ENCODE measurements at regions not wholly inside any gene's neighbourhood (a gene's known extent, or its start where the extent isn't known, plus 50 kb on each side); places are given as distances from the start of the nearest gene placed in this dataset.

DNA sequence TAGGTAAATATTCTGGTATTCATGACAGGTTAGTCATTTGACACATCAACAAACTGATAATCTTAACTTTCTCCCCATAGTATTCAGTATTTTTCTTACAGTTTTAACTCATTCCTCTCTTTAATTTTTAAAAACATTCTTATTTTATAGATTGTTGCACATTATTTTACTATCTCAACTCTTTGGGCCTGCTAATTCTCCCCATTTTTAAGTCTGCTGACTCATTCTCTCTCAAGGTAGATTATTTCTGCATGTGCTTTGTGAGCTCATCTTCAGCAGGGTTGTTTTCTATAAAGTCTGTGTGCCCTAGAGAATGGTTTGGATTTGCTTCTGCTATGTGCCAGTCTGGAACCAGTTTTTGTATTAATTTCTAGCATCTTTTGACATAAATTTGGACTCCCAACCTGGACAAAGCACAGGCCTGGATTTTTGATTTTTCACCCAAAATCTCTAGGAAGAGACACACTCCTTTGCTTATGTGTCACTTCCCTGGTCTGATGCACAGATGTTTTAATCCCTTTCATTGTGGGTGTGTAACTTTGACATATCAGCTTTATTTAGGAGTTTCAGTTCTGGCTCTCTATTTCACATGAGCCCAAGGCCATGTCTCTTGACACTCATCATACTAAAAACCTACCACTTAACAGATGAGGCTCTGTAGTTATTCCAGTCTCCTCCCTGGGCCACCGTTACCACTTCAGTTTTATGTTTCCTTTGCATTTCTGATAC lies 194.3 kb upstream of the PGRMC2 start:
- no peak for DNase-seq

DNA sequence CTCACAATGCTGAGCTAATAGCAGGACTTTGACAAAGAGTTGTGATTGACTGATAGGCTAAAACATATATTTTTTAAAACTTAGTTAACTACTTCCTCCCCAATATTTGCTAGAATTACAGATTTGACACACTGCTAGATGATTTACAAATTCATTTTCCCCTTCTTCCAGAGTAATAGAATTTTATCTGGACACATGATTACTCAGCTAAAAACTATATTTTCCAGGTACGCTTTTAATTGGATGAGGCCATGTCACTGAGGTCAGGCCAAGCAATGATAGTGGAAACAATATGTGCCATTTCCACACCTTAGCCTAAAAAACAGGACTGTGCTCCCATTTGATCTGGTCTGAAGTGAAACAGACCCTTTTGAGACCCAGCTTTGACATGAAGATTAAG lies 193.3 kb upstream of the PGRMC2 start:
- no peak for DNase-seq

DNA sequence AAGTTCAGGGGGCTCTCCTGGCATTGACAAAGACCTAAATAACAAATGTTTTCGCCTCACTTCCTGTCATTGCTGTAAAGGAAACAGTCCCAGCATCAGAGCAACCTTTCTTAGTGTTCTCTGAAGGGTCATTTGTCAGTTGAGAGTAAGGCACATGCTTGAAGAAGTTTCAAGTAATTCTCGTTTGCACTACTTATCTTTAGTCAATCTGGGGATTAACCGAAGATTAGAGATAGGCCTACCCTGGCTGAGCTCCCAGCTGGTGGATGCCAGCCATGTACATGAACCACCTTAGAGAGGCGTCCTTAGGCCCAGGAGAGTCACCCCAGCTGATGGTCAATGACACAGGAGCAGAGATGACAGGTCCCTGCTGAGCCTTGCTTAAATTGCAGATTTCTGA lies 189.9 kb upstream of the PGRMC2 start:
- peak in 1 of 5 experiments; percentile 6 for DNase-seq

DNA sequence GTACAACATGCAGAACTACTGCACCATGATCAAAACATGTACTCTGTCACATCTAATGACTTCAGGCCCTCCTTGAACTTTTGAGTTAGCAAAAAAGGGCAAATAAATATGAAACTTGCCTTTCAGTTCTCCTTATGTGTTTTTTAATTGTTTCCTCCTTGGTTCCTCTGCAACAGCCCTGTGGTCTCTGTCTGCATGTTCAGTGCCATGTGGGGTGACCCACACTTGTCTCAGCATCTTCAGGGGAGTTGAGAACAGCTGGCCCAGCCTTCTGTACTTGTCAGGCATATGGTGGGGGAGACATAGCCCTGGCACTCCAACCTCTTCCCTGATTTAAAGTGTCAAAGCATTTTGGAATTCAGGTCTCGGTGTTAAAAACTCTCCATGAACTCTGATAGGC lies 188.0 kb upstream of the PGRMC2 start:
- DNase-seq = no peak

DNA sequence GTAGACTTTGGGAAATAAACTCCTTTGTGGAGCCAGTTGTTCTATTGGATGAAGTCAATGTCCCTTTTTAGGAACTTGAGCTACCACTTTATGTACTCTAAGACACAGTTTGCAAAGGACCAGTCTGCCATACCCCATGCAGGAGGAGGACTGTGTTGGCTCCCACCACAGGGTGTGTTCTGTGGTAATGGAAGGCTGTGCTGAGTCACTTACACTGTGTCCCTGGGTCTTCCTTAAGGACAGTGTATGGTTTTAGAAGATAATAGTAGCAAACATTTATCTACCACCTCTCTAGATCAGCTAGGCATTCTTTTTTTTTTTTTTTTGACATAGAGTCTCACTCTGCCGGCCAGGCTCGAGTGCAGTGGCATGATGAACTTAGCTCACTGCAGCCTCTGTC lies 184.0 kb upstream of the PGRMC2 start:
- no peak for DNase-seq

DNA sequence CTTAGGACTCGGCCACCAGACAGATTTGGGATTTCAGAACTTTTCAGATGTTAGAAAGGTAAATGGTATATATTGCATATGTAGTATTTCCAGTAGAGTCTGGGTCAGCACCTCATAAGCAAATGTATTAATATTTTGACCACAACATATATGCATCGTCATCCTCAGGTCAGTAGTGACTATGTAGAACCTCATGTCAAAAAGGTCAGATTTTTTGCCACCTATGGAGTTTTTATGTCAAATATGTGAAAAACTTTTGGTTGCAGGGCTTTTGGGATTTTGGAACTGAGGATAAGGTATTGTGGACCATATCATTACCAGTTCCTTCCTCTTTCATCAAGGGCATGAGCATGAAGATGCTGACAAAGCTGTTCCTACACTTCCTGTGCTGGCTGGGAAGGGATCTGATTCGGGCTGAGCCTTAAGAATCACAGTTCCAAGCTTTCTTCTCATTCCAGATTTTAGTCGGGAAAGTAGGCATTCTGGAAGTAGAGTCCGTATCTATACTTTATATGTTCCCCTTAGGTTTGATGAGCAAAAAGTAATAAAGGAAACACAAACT lies 183.0 kb upstream of the PGRMC2 start:
- DNase-seq = no peak

DNA sequence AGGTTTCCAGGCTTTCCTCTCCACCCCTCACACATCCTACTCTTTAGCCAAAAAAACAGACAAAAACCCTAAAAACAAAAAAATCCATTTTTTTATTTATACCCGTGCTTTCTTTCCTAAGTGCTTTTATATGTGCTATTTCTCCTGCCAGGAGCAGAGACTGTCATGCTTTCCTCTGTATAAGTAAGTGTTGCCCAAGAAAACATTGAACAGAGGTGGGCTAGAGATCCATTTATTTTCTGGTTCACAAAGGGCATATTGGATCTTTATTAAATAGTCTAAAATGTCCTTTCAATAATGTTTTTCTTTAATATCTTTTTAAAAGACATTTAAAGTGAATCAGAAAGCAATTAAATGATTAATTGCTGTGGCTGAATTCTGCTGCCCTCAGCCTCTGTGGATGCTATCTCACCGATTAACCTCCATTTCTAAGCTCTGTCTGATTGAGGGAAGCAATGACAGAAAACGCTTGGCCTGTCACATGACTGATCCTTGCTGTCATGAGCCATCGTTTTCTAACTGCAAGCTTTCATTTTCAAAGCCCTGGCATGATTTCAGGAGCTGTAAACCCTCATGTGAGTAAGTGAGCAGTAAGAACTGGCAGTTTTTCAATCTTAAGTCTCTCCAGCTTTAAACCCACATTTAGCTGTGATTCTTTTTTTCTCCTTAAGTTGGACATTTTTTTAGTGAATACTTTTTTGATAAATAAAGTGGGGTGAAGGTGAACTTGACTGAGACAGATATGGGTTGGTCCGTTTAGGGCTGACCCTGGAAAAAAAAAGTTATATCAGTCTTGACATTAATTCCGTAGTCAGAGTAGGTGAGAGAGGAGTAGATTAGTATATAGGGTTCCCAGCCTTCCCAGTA lies 180.7 kb upstream of the PGRMC2 start:
- no peak for DNase-seq

DNA sequence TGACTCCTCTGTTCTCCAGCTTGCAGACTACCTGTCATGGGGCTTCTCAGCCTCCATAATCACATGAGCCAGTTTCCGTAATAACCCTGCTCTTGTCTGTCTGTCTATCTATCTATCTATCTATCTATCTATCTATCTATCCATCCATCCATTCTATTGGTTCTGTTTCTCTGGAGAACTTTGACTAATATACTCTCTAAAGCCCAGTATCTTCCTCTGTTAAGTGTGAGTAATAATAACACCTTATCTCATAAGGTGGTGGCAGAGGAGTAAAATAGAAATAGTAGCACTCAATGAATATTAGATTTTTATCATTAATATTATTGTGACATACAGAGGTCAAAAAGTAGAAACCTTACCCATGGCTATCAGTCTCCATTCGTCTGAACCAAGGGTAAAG lies 177.9 kb upstream of the PGRMC2 start:
- DNase-seq = no peak

DNA sequence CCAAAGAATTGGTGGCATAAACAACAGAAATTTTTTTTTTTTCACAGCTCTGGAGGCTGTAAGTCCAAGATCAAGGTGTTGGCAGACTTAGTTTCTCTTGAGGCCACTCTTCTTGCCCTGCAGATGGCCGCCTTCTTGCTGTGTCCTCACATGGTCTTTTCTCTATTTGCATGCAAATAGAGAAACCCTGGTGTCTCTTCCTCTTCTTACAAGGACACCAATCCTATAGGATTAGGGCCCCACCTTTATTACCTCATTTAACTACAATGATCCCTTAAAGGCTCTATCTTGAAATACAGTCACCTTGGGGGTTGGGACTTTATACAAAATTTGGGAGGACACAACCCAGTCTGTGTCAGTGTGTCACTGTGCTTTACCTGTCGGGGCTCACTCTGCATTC lies 175.4 kb upstream of the PGRMC2 start:
- DNase-seq = no peak

DNA sequence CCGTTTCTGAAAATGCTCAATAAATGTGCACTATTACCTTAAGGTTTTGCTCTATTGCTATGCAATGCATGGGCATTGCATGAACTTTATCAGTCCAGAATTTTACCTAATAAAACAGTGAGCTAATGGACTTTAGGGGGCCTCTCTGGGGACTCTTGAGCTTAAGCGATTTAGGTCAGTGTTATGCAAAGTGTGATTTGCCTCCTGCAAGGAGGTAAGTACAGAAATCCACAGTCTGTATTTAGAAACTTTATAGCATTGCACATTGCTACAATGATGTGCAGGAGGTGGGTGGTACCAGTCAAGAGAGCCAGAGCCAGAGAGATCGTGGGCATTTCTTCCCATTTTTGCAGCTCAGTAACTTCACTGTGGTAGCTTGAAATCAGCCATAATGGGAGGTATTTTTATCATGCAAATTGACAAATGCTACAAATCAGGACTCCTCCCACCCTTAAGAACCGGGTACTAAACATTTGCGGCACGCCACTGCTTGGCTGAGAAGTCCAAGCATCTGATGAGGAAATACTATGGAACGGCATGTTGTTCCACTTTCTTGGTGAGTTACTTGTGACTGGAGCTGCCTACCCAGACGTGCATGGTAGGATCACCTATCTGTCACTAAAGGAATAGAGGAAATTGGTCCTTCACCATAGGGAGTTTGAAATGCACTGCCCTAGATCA lies 174.6 kb upstream of the PGRMC2 start:
- no peak for DNase-seq

DNA sequence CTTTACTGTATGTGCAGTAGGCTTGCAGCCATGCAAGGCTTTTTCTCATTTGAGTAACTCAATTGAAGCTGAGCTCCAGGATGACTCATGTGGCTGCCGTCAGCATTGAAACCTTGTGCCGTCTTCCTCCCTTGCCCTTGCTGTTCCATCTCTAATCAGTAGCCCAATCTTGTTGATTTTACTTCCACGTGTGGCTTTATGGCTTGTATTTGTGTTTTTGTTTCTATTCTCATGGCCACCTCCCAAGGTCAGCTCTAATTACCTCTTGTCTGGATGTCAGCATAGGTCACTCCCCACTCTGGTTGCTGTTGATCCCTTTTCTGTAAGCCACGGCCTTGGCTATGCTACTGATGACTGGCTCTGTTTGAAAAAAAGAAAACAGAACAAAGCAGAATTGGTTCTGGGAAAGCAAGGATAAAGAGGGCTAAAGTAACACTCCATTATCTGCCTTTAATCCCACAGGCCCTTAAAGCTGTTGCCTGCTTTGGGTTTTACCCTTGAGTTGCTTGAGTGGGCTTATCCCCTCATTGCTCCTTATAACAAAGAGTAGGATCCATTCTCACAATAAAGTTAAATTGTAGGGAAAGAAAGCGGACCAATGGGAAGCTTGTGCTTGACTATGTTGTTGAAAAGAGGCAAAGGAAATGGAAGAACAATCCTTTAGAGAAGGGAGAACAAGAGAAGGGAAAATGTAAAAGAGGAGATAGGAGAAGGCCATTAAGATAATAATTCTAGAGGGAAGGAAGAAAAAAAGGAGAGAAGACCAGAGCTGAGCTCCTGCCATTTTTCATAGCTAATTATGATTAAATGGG lies 173.9 kb upstream of the PGRMC2 start:
- DNase-seq = peak in 1 of 5 experiments; percentile 74

DNA sequence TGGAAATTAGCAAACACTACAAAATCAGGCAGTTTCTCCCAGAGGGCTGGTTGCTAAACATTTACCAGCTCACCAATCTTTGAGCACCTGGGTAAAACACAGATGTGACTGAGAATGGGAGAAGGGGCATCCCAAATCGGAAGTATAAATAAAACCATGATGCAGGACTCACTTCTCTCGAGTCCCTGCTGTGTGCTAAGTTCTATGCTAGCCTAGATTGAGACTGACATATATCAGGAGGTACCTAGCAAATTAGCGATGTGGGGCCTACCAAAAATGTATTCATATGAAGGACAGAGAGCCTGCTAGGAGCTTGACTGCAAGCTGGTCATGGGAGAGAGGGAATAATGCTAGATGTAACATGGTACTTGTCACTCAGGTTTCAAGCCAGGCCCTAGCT lies 171.9 kb upstream of the PGRMC2 start:
- DNase-seq = no peak

DNA sequence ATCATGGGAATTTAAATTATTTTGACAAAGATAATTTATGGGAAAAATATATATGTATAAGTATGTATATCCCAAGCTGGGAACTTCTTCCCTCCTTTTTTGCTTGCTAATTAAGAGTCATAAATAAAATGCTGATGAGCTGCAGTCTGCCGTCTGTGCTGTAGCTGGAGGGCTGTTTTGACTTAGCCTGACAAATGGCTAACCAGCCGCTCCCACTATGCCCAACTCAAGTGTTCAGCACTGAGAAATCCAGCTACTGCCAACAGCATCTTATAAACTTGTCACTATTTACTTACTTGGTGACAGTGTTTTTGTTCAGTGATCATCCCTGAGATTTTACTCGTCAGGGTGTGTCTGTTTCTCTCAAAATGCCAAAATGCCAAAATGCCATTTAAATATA lies 171.2 kb upstream of the PGRMC2 start:
- no peak for DNase-seq

DNA sequence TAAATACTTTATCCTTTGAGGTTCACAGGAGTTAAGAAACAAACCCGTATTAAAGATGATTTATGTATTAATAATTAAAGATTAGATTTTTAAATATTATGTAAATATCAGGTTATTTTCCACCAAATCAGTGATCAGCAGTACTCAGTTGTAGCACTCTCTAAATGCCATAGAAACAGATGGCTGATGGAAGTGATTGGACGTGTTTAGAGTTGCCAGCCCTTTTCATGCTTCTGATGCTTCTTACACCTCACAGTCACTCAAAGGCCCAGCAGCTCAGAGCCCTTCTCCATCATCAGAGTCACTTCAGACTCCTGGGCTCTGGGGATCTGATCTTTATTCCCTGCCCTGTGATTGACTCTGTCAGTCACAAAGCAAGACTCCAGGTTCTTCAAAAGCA lies 170.1 kb upstream of the PGRMC2 start:
- no peak for DNase-seq

DNA sequence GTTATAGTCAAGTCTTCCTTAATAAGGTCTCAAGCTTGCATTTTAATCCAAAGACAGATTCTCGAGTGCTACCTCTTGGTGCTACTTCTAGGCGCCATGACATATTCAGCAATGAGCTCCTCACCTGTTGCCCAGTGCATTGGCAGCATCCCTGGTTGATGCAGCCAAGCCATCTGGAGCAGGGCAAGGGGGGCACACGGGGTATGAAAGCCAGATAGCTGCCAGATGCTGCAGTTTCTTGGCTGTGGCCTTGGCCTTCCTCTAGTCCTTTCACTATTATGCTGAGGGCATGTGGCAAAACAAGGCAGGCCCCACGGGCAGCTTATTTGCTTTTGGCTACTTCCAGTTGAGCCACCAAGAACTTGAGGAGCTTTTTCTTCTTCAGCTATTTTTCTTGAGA lies 168.6 kb upstream of the PGRMC2 start:
- DNase-seq = no peak

DNA sequence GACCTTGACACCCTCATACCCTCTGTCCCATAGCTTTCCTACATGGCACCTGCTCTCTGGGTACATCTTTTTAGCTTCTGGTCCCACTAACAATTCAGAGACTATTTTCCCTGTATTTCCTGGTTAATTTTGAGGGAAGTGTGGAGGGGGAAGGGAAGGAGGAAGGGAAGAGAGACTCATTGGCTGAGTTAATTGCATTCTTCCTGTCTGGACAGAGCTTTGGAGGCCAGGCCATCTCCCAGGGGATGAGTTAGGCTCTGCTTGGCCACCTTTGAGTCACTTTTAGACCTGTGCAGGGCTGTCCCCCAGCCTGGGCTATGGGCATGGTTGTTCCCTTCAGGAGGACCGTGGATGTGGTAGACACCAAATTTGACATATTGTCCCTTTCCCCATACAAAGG lies 167.9 kb upstream of the PGRMC2 start:
- DNase-seq = no peak

DNA sequence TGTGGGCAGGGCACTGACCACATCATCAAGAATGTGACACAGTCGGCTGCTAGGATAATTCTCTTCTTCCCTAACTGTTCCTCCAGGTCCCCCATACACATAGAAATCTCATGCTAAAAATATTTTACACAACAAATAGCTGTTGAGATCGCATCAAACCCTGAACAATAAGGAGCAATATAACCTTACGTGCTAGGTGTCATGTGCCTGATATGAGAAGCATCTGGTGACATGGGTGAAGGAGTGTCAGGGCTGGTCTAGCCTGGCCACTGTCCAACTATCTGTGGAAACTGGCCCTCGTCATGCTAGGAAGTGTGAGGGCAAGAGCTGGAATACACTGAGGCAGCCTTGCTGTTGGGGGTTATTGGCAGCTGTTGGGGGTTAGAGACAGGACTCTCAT lies 167.3 kb upstream of the PGRMC2 start:
- DNase-seq = no peak

DNA sequence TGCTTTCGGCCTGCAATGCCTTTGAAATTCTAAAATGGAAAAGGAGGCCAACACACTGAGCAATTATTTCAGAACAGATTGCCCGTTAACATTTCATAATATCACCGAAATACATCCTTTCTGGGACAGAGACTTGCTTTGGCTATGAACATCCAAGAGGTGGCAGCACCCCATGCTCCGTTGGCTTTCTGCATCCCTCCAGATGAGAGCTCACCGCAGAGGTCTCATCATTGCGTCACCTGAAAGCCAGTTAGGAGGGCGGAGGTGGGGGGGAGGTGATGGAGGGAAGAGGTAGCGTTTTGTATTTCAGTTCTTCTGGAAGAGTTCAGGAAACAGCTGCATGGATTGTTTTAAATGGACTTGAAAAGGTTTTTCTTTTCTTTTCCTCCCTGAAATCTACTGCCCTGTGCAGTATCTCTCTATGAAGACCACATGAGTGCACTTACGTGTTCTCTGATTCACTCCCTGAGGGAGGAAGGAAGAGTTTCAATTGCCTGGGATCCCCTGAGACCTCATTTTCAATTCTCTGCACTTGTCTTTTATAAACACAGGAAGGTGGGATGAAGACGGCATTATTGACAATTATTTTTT lies 166.8 kb upstream of the PGRMC2 start:
- peak in 4 of 5 experiments; percentile 23 to 81 (median 36) for DNase-seq

DNA sequence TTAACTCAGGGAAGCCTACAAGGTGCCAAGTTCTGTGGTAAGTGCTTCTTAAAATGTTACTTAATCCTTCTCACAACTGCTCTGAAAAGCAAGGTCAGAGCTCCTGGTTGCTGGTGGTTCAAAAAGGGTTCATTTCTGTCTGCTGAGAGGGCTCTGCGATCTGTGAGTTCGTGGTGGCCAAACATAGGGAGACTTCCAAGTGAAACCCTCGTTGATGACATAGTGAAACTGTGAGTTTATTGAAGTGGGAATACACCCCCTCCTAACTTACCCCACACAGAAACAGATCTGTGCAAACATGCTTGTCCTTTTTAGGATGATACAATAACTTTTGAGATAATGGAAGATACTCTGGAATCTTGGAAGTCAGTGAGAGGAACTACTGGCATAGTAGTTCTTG lies 164.8 kb upstream of the PGRMC2 start:
- DNase-seq = no peak

DNA sequence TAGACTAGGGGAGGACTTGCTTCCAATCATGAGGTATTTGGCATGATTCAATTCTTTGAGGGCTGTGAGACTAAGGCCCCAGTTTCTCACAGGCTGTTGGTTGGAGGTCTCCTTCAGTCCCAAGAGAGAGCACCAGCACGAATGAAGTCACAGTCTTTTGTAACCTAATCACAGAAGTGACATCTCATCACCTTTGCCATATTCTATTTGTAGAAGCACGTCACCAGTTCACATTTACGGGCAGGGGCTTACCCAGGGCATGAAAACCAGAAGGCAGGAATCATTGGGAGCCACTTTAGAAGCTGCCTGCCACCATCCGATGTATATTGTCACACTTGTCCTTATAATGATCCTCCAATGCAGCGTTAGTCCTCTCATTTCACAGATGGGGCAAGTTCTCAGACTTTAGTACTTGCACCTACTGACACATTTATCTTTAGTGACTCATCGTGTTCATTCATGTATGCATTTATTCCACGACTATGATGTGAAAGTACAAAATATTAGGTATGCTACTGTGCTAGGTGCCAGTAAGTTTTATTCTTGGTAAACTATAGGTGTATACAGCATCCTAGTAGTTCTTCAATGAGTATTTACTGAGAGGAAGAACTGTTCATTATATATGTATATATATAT lies 163.8 kb upstream of the PGRMC2 start:
- no peak for DNase-seq

DNA sequence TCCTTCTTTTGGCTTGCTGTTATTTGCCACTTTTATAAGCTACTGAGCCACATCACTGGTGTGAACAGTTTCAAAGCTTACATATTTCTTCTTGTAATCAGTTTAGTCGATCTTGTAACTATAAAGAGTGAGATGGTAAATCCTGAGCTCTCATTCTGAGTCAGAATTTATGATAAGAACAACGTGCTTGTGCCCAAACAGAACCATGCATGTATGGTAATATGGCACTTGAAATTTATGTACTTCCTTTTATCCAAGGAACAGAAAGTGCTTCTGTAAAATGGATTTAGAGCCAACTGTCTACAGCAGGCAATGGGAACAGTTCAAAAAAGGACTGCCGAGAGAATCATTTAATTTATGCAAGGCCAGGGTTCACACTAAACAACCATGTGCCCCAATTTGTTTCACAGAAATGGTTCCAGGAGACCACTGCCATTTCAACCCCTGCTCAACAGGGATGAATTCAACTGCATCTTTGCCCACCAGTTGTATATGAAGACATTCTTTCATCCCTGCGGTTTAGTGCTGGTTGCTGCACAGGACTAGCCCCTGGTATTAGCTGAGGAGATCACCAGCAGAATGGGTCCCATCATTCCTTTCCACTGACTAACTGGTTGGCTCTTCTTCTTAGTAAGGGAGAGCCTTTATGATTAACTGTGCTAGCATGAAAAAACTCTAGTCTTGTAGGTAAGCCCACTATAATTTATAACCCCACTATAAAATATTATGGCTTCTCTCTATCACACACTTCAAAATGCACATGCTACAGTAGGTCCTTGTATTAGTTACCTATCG lies 162.9 kb upstream of the PGRMC2 start:
- DNase-seq = peak in 1 of 5 experiments; percentile 74
